Esophagus muscularis mucosa (tissue), 4 donors: ENCODE measurements at regions not wholly inside any gene's neighbourhood (a gene's known extent, or its start where the extent isn't known, plus 50 kb on each side); places are given as distances from the start of the nearest gene placed in this dataset.

Experiments used
- DNase-seq: peaks from one replicate; pipeline ENCODE4 v3.0.0-alpha.2; 2017; ENCODE audit errors: extremely low spot score
- H3K27ac ChIP-seq, 4 donors: fragments of 200-600 bp; sonication (generic); replicated peaks in 1 of 4; 1 replicate in 3 of 4; 2 replicates in 1 of 4; pipeline ENCODE4 v1.5.1; 2016 to 2019; ENCODE audit warnings: mild to moderate bottlenecking in 1 of 4
- H3K27me3 ChIP-seq, 4 donors: fragments of 200-600 bp; sonication (generic); one replicate each; pipeline versions ENCODE4 v1.5.1 to v1.6.0; 2016 to 2019
- H3K36me3 ChIP-seq, 4 donors: fragments of 200-600 bp; sonication (generic); one replicate each; pipeline ENCODE4 v1.5.1; 2016 to 2019
- H3K4me1 ChIP-seq, 4 donors: fragments of 200-600 bp; sonication (generic); one replicate each; pipeline ENCODE4 v1.5.1; 2016 to 2019
- H3K4me3 ChIP-seq, 4 donors: fragments of 200-600 bp; sonication (generic); 1 replicate in 2 of 4; 2 replicates in 2 of 4; pipeline ENCODE4 v1.5.1; 2016 to 2019; ENCODE audit warnings: mild to moderate bottlenecking in 4 of 4, moderate library complexity in 1 of 4
- H3K9me3 ChIP-seq, 4 donors: fragments of 200-600 bp; sonication (generic); 1 replicate in 3 of 4; 2 replicates in 1 of 4; pipeline ENCODE4 v1.5.1; 2016 to 2019
- CTCF ChIP-seq, 3 experiments: fragments of 200-600 bp in 2 of 3; fragments of 450-650 bp in 1 of 3; sonication (generic) in 2 of 3; IDR thresholded peaks; one replicate each; pipeline ENCODE4 v1.5.1; 2017 to 2019; ENCODE audit warnings: antibody characterized with exemption in 3 of 3, mild to moderate bottlenecking in 2 of 3, moderate library complexity in 1 of 3
- EP300 ChIP-seq: sonication (generic); formaldehyde crosslinking; IDR thresholded peaks from one replicate; pipeline ENCODE4 v1.6.1; 2017; ENCODE audit warnings: antibody characterized with exemption
- POLR2A ChIP-seq: fragments of 450-650 bp; IDR thresholded peaks from one replicate; pipeline ENCODE4 v1.6.1; 2017; ENCODE audit warnings: antibody characterized with exemption, moderate library complexity, mild to moderate bottlenecking, low read depth
- POLR2AphosphoS5 ChIP-seq, 2 donors: sonication (generic); formaldehyde crosslinking; IDR thresholded peaks; one replicate each; pipeline ENCODE4 v1.6.1; 2017; ENCODE audit warnings: antibody characterized with exemption in 2 of 2
- WGBS: methylation state at CpG from one replicate; pipeline ENCODE4 v1.1.5; 2018; 5-methylcytosine and 5-hydroxymethylcytosine counted together
- intact Hi-C: fragments of 100-400 bp; cut with DNase I; formaldehyde crosslinking; loops from one replicate; pipeline ENCODE4 v1.15.1; 2023

- Histone ChIP-seq H3K27me3 (peaks cover 0 to 67% (median 0%) of the 10 kb centered on the region in 4 donors), H3K9me3 (peaks cover 0 to 4% (median 0%) of the 10 kb centered on the region in 4 donors), H3K27ac (no peak overlapping the region), H3K4me1 (peaks cover 0 to 6% (median 2%) of the 10 kb centered on the region in 4 donors), H3K4me3 (no peak overlapping the region), H3K36me3 (no peaks in the 10 kb centered on the region)
- intact Hi-C loops, result no loop called here
- 80% methylated on average over 4 of the region's 4 CpGs for WGBS
- TF ChIP-seq POLR2A, result no peak
- no peak for TF ChIP-seq CTCF (IDR thresholded peaks at IDR 0.05)
- TF ChIP-seq POLR2AphosphoS5 (IDR thresholded peaks at IDR 0.05), result no peak
- TF ChIP-seq EP300, result no peak
- DNase-seq, result no peak
Measured at GRCh38 chr4:53929311-53929710, 135.1 kb downstream of the CHIC2 start.

- peaks cover 0 to 6% (median 2%) of the 10 kb centered on the region in 4 donors for H3K4me1 ChIP-seq
- no peak for DNase-seq
- H3K27ac ChIP-seq, result no peak overlapping the region
- H3K4me3 ChIP-seq, result no peak overlapping the region
- peaks cover 0 to 4% (median 0%) of the 10 kb centered on the region in 4 donors for H3K9me3 ChIP-seq
- H3K36me3 ChIP-seq, result no peaks in the 10 kb centered on the region
- TF ChIP-seq CTCF (IDR thresholded peaks at IDR 0.05), result no peak
- no peak for TF ChIP-seq EP300
- TF ChIP-seq POLR2A, result no peak
- no peak for TF ChIP-seq POLR2AphosphoS5 (IDR thresholded peaks at IDR 0.05)
- H3K27me3 ChIP-seq, result peaks cover 0 to 69% (median 0%) of the 10 kb centered on the region in 4 donors
- intact Hi-C loops, result no loop called here
Measured at GRCh38 chr4:53928825-53929224, 135.6 kb downstream of the CHIC2 start.

- Histone ChIP-seq H3K36me3 (no peaks in the 10 kb centered on the region), H3K27me3 (peaks cover 0 to 36% (median 0%) of the 10 kb centered on the region in 4 donors), H3K9me3 (no peaks in the 10 kb centered on the region), H3K4me1 (peaks cover 0 to 4% (median 2%) of the 10 kb centered on the region in 4 donors), H3K4me3 (no peak overlapping the region), H3K27ac (no peak overlapping the region)
- intact Hi-C loops, result no loop called here
- TF ChIP-seq POLR2AphosphoS5 (IDR thresholded peaks at IDR 0.05) (no peak), CTCF (IDR thresholded peaks at IDR 0.05) (no peak), EP300 (no peak), POLR2A (no peak)
- 100% methylated on average over 1 of the region's 2 CpGs for WGBS
- no peak for DNase-seq
Measured at GRCh38 chr4:53925050-53925605, 139.3 kb downstream of the CHIC2 start.

- Histone ChIP-seq H3K27me3 (peaks cover 0 to 31% (median 0%) of the 10 kb centered on the region in 4 donors), H3K4me3 (no peak overlapping the region), H3K36me3 (no peaks in the 10 kb centered on the region), H3K9me3 (no peaks in the 10 kb centered on the region), H3K4me1 (no peaks in the 10 kb centered on the region), H3K27ac (no peak overlapping the region)
- TF ChIP-seq CTCF (IDR thresholded peaks at IDR 0.05) (no peak), POLR2AphosphoS5 (IDR thresholded peaks at IDR 0.05) (no peak), POLR2A (no peak), EP300 (no peak)
- no peak for DNase-seq
- intact Hi-C loops, result no loop called here
- WGBS, result 80% methylated on average over 7 of the region's 7 CpGs
Measured at GRCh38 chr4:53924333-53925049, 139.9 kb downstream of the CHIC2 start.
